ENCODE measurements at regions not wholly inside any gene's neighbourhood (a gene's known extent, or its start where the extent isn't known, plus 50 kb on each side); places are given as distances from the start of the nearest gene placed in this dataset.

GRCh38 chr11:115939104-115939730 is 435.0 kb upstream of the CADM1 start:
- no peak for DNase-seq

- no peak for DNase-seq
These were observed 429.3 kb upstream of the CADM1 start for GRCh38 chr11:115933564-115933963.

- DNase-seq: no peak
These were observed 427.4 kb upstream of the CADM1 start for GRCh38 chr11:115931548-115932083.

GRCh38 chr11:115930886-115931547 is 426.8 kb upstream of the CADM1 start:
- no peak for DNase-seq

GRCh38 chr11:115930291-115930690 is 426.1 kb upstream of the CADM1 start:
- no peak for DNase-seq

GRCh38 chr11:115929618-115930129 is 425.5 kb upstream of the CADM1 start:
- DNase-seq: no peak

- no peak for DNase-seq
These were observed 424.6 kb upstream of the CADM1 start for GRCh38 chr11:115928811-115929210.

GRCh38 chr11:115927823-115928329 is 423.7 kb upstream of the CADM1 start:
- DNase-seq: no peak

GRCh38 chr11:115926601-115927000 is 422.4 kb upstream of the CADM1 start:
- no peak for DNase-seq

GRCh38 chr11:115926138-115926537 is 421.9 kb upstream of the CADM1 start:
- no peak for DNase-seq

GRCh38 chr11:115925568-115926090 is 421.4 kb upstream of the CADM1 start:
- no peak for DNase-seq

GRCh38 chr11:115924744-115925567 is 420.7 kb upstream of the CADM1 start:
- DNase-seq: no peak

GRCh38 chr11:115922876-115923275 is 418.7 kb upstream of the CADM1 start:
- DNase-seq: no peak

GRCh38 chr11:115921986-115922385 is 417.8 kb upstream of the CADM1 start:
- DNase-seq: no peak

- no peak for DNase-seq
These were observed 417.3 kb upstream of the CADM1 start for GRCh38 chr11:115921540-115921939.

GRCh38 chr11:115920841-115921480 is 416.7 kb upstream of the CADM1 start:
- no peak for DNase-seq

GRCh38 chr11:115920092-115920461 is 415.9 kb upstream of the CADM1 start:
- DNase-seq: no peak

GRCh38 chr11:115919341-115920091 is 415.3 kb upstream of the CADM1 start:
- no peak for DNase-seq

GRCh38 chr11:115918576-115918975 is 414.4 kb upstream of the CADM1 start:
- no peak for DNase-seq

GRCh38 chr11:115916608-115917007 is 412.4 kb upstream of the CADM1 start:
- DNase-seq: no peak

- no peak for DNase-seq
These were observed 408.3 kb upstream of the CADM1 start for GRCh38 chr11:115912484-115912945.
